ENCODE measurements at regions not wholly inside any gene's neighbourhood (a gene's known extent, or its start where the extent isn't known, plus 50 kb on each side); places are given as distances from the start of the nearest gene placed in this dataset.

GRCh38 chr16:51310159-51310558 is 159.1 kb upstream of the SALL1 start:
- no peak for DNase-seq (ENCODE audit: low read depth, low spot score)
- no peak overlapping the region for H3K9ac ChIP-seq (ENCODE audit: low read length)
- TF ChIP-seq CEBPB (IDR thresholded peaks at IDR 0.05; ENCODE audit: low read depth), result no peak
- TF ChIP-seq EZH2 (IDR thresholded peaks at IDR 0.05), result no peak
- TF ChIP-seq ZBTB33 (IDR thresholded peaks at IDR 0.05; ENCODE audit: extremely low read depth, insufficient replicate concordance, low read length), result no peak
- no peak for TF ChIP-seq ELF1 (IDR thresholded peaks at IDR 0.05; ENCODE audit: borderline replicate concordance, low read depth)
- TF ChIP-seq EZH2phosphoT487 (IDR thresholded peaks at IDR 0.05; ENCODE audit: borderline replicate concordance), result no peak
- TF ChIP-seq YY1 (IDR thresholded peaks at IDR 0.05; ENCODE audit: extremely low read depth, insufficient replicate concordance, low read depth, low read length), result no peak
- TF ChIP-seq CBX3 (IDR thresholded peaks at IDR 0.05; ENCODE audit: low read depth), result no peak
- RAD21 ChIA-PET (ENCODE audit: low non-redundant PET in 1 of 2, low total read pairs in 2 of 2, uncharacterized antibody in 2 of 2, unreplicated experiment in 2 of 2), result no interaction called here
- no TSS peak for BruUV-seq (replicated peaks)
- H3K4me3 ChIP-seq (replicated peaks in 1 of 2; ENCODE audit: low read depth in 1 of 2, low read length in 2 of 2), result no peak overlapping the region
- peaks cover 3 to 19% of the 10 kb centered on the region in 2 experiments; a peak in 2 of 4 replicates for H3K9me3 ChIP-seq (ENCODE audit: control insufficient read depth in 1 of 2, insufficient read depth in 1 of 2, low read depth in 1 of 2, low read length in 2 of 2)
- no peaks in the 10 kb centered on the region for H4K20me1 ChIP-seq (ENCODE audit: insufficient read depth)
- CTCF ChIA-PET, result no interaction called here
- H3K79me2 ChIP-seq (ENCODE audit: insufficient read depth, low read length), result no peaks in the 10 kb centered on the region
- H3K36me3 ChIP-seq (ENCODE audit: control insufficient read depth in 1 of 2, insufficient read depth in 2 of 2, low read length in 2 of 2), result no peaks in the 10 kb centered on the region
- no peaks in the 10 kb centered on the region for H3K9me2 ChIP-seq (ENCODE audit: insufficient read depth)
- H3K4me1 ChIP-seq (ENCODE audit: control insufficient read depth in 1 of 2, insufficient read depth in 2 of 2, low read length in 2 of 2), result no peaks in the 10 kb centered on the region
- no peak overlapping the region for H3K4me2 ChIP-seq (ENCODE audit: low read length)
- ATAC-seq, result no peak
- H3K27me3 ChIP-seq (ENCODE audit: insufficient read depth, low read length), result no peaks in the 10 kb centered on the region
- no peak overlapping the region for H2AFZ ChIP-seq (ENCODE audit: low read depth, low read length, poor library complexity, severe bottlenecking)
- intact Hi-C loops (cut with micrococcal nuclease), result no loop called here
- no peak overlapping the region for H3K27ac ChIP-seq (ENCODE audit: low read depth, low read length)
- POLR2A ChIA-PET, result no interaction called here

GRCh38 chr16:51306886-51307595 is 156.0 kb upstream of the SALL1 start:
- no TSS peak for BruUV-seq (replicated peaks)
- no peak for ATAC-seq
- no peak for DNase-seq (ENCODE audit: low read depth, low spot score)

More at GRCh38 chr16:51306886-51307595, 156.0 kb upstream of the SALL1 start:
- TF ChIP-seq ELF1 (IDR thresholded peaks at IDR 0.05; ENCODE audit: borderline replicate concordance, low read depth), result no peak
- no peak overlapping the region for H3K4me3 ChIP-seq (replicated peaks in 1 of 2; ENCODE audit: low read depth in 1 of 2, low read length in 2 of 2)
- no peaks in the 10 kb centered on the region for H3K79me2 ChIP-seq (ENCODE audit: insufficient read depth, low read length)
- CTCF ChIA-PET, result no interaction called here
- no peaks in the 10 kb centered on the region for H3K9me2 ChIP-seq (ENCODE audit: insufficient read depth)
- H3K27ac ChIP-seq (ENCODE audit: low read depth, low read length), result no peak overlapping the region
- RAD21 ChIA-PET (ENCODE audit: low non-redundant PET in 1 of 2, low total read pairs in 2 of 2, uncharacterized antibody in 2 of 2, unreplicated experiment in 2 of 2), result no interaction called here
- POLR2A ChIA-PET, result no interaction called here
- H3K4me1 ChIP-seq (ENCODE audit: control insufficient read depth in 1 of 2, insufficient read depth in 2 of 2, low read length in 2 of 2), result no peaks in the 10 kb centered on the region
- intact Hi-C loops (cut with micrococcal nuclease), result no loop called here
- no peaks in the 10 kb centered on the region for H3K27me3 ChIP-seq (ENCODE audit: insufficient read depth, low read length)
- no peak overlapping the region for H3K9ac ChIP-seq (ENCODE audit: low read length)
- no peak overlapping the region for H3K4me2 ChIP-seq (ENCODE audit: low read length)
- no peak overlapping the region for H2AFZ ChIP-seq (ENCODE audit: low read depth, low read length, poor library complexity, severe bottlenecking)
- H4K20me1 ChIP-seq (ENCODE audit: insufficient read depth), result no peaks in the 10 kb centered on the region
- peaks cover 3 to 8% of the 10 kb centered on the region in 2 experiments; a peak in 2 of 4 replicates for H3K9me3 ChIP-seq (ENCODE audit: control insufficient read depth in 1 of 2, insufficient read depth in 1 of 2, low read depth in 1 of 2, low read length in 2 of 2)
- no peaks in the 10 kb centered on the region for H3K36me3 ChIP-seq (ENCODE audit: control insufficient read depth in 1 of 2, insufficient read depth in 2 of 2, low read length in 2 of 2)
